B cell (primary cell): ENCODE measurements at regions not wholly inside any gene's neighbourhood (a gene's known extent, or its start where the extent isn't known, plus 50 kb on each side); places are given as distances from the start of the nearest gene placed in this dataset.

Source experiments
- ATAC-seq: fragments of 200-7000 bp; cut with Tn5 transposase; one replicate; pipeline ENCODE4 v1.10.0; 2021; ENCODE audit warnings: low read depth, mild to moderate bottlenecking, moderate number of reproducible peaks, moderate library complexity
- CTCF ChIA-PET: fragments of 350-600 bp; sonication (Branson Sonifier 250); formaldehyde crosslinking; loops from one replicate; lab custom pipeline; 2021; ENCODE audit warnings: antibody characterized with exemption, inconsistent platforms; lab: Charles Lee
- POLR2A ChIA-PET: fragments of 350-600 bp; sonication (Branson Sonifier 250); formaldehyde crosslinking; loops from one replicate; lab custom pipeline; 2021; ENCODE audit warnings: antibody characterized with exemption; lab: Charles Lee
- DNase-seq: peaks from one replicate; pipeline ENCODE4 v3.0.0; 2013
- H2AFZ ChIP-seq: 2 replicates; pipeline ENCODE4 v1.6.1; 2012; ENCODE audit warnings: mild to moderate bottlenecking, low read depth, low read length; ENCODE audit not compliant: insufficient read depth, poor library complexity, severe bottlenecking
- H3K27ac ChIP-seq, 2 donors: 1 replicate in 1 of 2; 2 replicates in 1 of 2; pipeline ENCODE4 v1.5.1; 2012 to 2013; ENCODE audit warnings: low read length in 2 of 2, mild to moderate bottlenecking in 2 of 2, moderate library complexity in 1 of 2
- H3K27me3 ChIP-seq, 4 experiments: fragments of 200-600 bp in 1 of 4; sonication (generic) in 1 of 4; replicated peaks in 1 of 4; 1 replicate in 2 of 4; 2 replicates in 2 of 4; pipeline versions ENCODE4 v1.6.1 to v1.7.0; 2013 to 2016; ENCODE audit warnings: low read length in 3 of 4, mild to moderate bottlenecking in 2 of 4, mixed read lengths in 1 of 4, moderate library complexity in 1 of 4; ENCODE audit not compliant: insufficient read depth in 4 of 4, control insufficient read depth in 3 of 4; ENCODE audit errors: control extremely low read depth in 1 of 4
- H3K36me3 ChIP-seq, 2 experiments: replicated peaks in 1 of 2; 1 replicate in 1 of 2; 2 replicates in 1 of 2; pipeline versions ENCODE4 v1.6.1 to v1.7.1; 2013; ENCODE audit warnings: low read length in 1 of 2; ENCODE audit not compliant: insufficient read depth in 2 of 2, control insufficient read depth in 1 of 2; ENCODE audit errors: control extremely low read depth in 1 of 2, extremely low read depth in 1 of 2
- H3K4me1 ChIP-seq, 2 donors: fragments of 200-600 bp in 1 of 2; sonication (generic) in 1 of 2; 1 replicate in 1 of 2; 2 replicates in 1 of 2; pipeline versions ENCODE4 v1.5.1 to v1.6.1; 2013 to 2017; ENCODE audit warnings: low read length in 2 of 2; ENCODE audit not compliant: control insufficient read depth in 2 of 2, insufficient read depth in 2 of 2
- H3K4me2 ChIP-seq: replicated peaks from 2 replicates; pipeline ENCODE3; 2012; ENCODE audit warnings: mild to moderate bottlenecking, low read depth, low read length; ENCODE audit not compliant: poor library complexity, severe bottlenecking
- H3K4me3 ChIP-seq, 5 experiments: fragments of 200-600 bp in 1 of 5; sonication (generic) in 1 of 5; 1 replicate in 3 of 5; 2 replicates in 2 of 5; pipeline versions ENCODE4 v1.5.1 to v1.7.0; 2011 to 2016; ENCODE audit warnings: low read length in 4 of 5, mild to moderate bottlenecking in 4 of 5, low read depth in 2 of 5, control low read depth in 1 of 5, moderate library complexity in 1 of 5; ENCODE audit not compliant: insufficient read depth in 1 of 5; ENCODE audit errors: control extremely low read depth in 1 of 5, extremely low read depth in 1 of 5
- H3K79me2 ChIP-seq: fragments of 200-600 bp; sonication (generic); one replicate; pipeline ENCODE4 v1.6.0; 2016; ENCODE audit warnings: low read length; ENCODE audit not compliant: control insufficient read depth, insufficient read depth
- H3K9ac ChIP-seq: fragments of 200-600 bp; sonication (generic); 2 replicates; pipeline ENCODE4 v1.6.1; 2017; ENCODE audit warnings: mild to moderate bottlenecking, low read length, moderate library complexity
- H3K9me3 ChIP-seq, 3 donors: one replicate each; pipeline versions ENCODE4 v1.6.1 to v1.7.1; 2013; ENCODE audit warnings: low read length in 2 of 3; ENCODE audit not compliant: control insufficient read depth in 2 of 3, insufficient read depth in 1 of 3; ENCODE audit errors: control extremely low read depth in 1 of 3
- H4K20me1 ChIP-seq: 2 replicates; pipeline ENCODE4 v1.6.0; 2012; ENCODE audit warnings: mild to moderate bottlenecking, low read length; ENCODE audit not compliant: insufficient read depth, control insufficient read depth, poor library complexity, severe bottlenecking
- H3K27ac Mint-ChIP-seq: one replicate; pipeline ENCODE4 v1.8.0; 2021; ENCODE audit warnings: mixed read lengths
- H3K27me3 Mint-ChIP-seq: one replicate; pipeline ENCODE4 v1.8.0; 2021; ENCODE audit warnings: mixed read lengths
- H3K4me1 Mint-ChIP-seq: one replicate; pipeline ENCODE4 v1.8.0; 2021; ENCODE audit warnings: mixed read lengths
- H3K4me3 Mint-ChIP-seq: one replicate; pipeline ENCODE4 v1.8.0; 2021; ENCODE audit warnings: mixed read lengths
- H3K9me3 Mint-ChIP-seq: one replicate; pipeline ENCODE4 v1.8.0; 2022; ENCODE audit warnings: mixed read lengths; ENCODE audit not compliant: insufficient read depth
- EZH2 ChIP-seq: IDR thresholded peaks from 2 replicates; pipeline ENCODE4 v1.6.1; 2012; ENCODE audit warnings: borderline replicate concordance, low read depth, mild to moderate bottlenecking, moderate library complexity, low read length; ENCODE audit not compliant: insufficient read depth, poor library complexity, severe bottlenecking
- WGBS: methylation state at CpG from one replicate; pipeline ENCODE4 v1.1.5; 2013; ENCODE audit warnings: missing lambda C conversion rate; ENCODE audit not compliant: insufficient coverage; 5-methylcytosine and 5-hydroxymethylcytosine counted together
- intact Hi-C: fragments of 100-400 bp; cut with micrococcal nuclease; formaldehyde crosslinking; loops from one replicate; pipeline ENCODE4 v1.10.0; 2022
- TF ChIP-seq, protein P1 (sequence below): fragments of 200-600 bp; IDR thresholded peaks from one replicate; pipeline ENCODE4 v1.8.0; 2022; ENCODE audit warnings: antibody characterized with exemption, mild to moderate bottlenecking

GRCh38 chr2:182605166-182605565 is 110.9 kb upstream of the DNAJC10 start:
- no peak overlapping the region for H3K27ac ChIP-seq
- H3K4me3 ChIP-seq: no peak overlapping the region
- peaks cover 4% of the 10 kb centered on the region for H3K4me1 Mint-ChIP-seq
- no peaks in the 10 kb centered on the region for H3K9me3 Mint-ChIP-seq
- H3K4me3 Mint-ChIP-seq: no peak overlapping the region
- 100% methylated on average over 2 of the region's 4 CpGs for WGBS
- peaks cover 0 to 17% (median 0%) of the 10 kb centered on the region in 3 donors for H3K9me3 ChIP-seq
- H3K27me3 ChIP-seq: no peaks in the 10 kb centered on the region
- H4K20me1 ChIP-seq: no peaks in the 10 kb centered on the region
- no peak for ATAC-seq
- H3K4me1 ChIP-seq: no peaks in the 10 kb centered on the region
- ChIA-PET CTCF (no interaction called here), POLR2A (no interaction called here)
- H3K79me2 ChIP-seq: no peaks in the 10 kb centered on the region
- TF ChIP-seq, protein P1, sequence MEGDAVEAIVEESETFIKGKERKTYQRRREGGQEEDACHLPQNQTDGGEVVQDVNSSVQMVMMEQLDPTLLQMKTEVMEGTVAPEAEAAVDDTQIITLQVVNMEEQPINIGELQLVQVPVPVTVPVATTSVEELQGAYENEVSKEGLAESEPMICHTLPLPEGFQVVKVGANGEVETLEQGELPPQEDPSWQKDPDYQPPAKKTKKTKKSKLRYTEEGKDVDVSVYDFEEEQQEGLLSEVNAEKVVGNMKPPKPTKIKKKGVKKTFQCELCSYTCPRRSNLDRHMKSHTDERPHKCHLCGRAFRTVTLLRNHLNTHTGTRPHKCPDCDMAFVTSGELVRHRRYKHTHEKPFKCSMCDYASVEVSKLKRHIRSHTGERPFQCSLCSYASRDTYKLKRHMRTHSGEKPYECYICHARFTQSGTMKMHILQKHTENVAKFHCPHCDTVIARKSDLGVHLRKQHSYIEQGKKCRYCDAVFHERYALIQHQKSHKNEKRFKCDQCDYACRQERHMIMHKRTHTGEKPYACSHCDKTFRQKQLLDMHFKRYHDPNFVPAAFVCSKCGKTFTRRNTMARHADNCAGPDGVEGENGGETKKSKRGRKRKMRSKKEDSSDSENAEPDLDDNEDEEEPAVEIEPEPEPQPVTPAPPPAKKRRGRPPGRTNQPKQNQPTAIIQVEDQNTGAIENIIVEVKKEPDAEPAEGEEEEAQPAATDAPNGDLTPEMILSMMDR: no peak
- TF ChIP-seq EZH2: no peak
- no peaks in the 10 kb centered on the region for H3K36me3 ChIP-seq
- no peak overlapping the region for H2AFZ ChIP-seq
- H3K27ac Mint-ChIP-seq: no peak overlapping the region
- H3K9ac ChIP-seq: no peak overlapping the region
- H3K4me2 ChIP-seq: no peak overlapping the region
- intact Hi-C loops: no loop called here
- no peak for DNase-seq
- H3K27me3 Mint-ChIP-seq: no peaks in the 10 kb centered on the region

DNA sequence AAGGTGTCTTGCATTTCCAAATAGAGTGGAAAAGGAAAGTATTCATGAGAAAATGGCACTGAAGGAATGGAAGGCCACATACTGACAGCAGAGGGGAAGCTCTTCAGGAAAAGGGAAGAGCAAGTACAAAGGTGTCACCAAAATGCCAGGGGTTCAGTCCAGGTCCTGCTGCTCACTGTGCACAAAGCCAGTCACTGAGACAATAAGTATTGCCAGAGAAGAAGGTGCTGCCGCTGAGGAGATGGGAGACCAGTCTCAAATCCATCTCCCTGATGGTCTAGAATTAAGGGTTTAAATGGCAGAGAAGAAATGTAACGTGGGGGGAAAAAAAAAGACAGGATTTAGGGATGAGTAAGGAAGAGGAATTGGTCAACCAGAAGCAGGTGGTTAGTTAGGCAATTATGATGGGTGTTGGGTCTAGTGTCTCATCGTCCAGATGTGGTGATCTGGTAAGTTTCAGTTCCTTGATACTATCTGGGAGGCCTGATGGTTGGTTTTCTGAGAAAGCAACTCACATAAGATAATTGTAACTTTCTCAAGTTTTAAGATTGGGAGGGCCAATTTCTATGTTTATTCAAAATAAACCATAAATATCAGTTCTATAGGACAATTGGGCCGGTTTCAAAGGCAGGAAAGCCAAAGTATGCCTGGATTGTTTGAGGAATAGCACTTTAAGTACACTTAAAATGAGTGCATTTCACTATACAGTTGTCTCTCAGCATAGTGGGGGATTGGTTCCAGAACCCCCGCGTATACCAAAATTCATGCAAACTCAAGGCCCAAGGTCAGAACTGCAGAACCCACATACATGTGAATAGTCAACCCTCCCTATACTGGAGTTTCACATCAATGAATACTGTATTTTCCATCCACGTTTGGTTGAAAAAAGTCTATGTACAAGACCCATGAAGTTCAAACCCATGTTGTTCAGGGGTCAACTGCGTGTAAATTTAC is 109.1 kb upstream of the DNAJC10 start:
- Histone ChIP-seq H3K27me3 (no peaks in the 10 kb centered on the region), H3K79me2 (no peaks in the 10 kb centered on the region), H3K4me3 (no peak overlapping the region), H3K36me3 (no peaks in the 10 kb centered on the region), H2AFZ (no peak overlapping the region), H4K20me1 (no peaks in the 10 kb centered on the region), H3K9ac (no peak overlapping the region), H3K27ac (no peak overlapping the region), H3K4me2 (no peak overlapping the region), H3K9me3 (peaks cover 0 to 9% (median 0%) of the 10 kb centered on the region in 3 donors), H3K4me1 (no peaks in the 10 kb centered on the region)
- Mint-ChIP-seq H3K4me1 (peaks cover 4% of the 10 kb centered on the region), H3K9me3 (no peaks in the 10 kb centered on the region), H3K27me3 (no peaks in the 10 kb centered on the region), H3K27ac (no peak overlapping the region), H3K4me3 (no peak overlapping the region)
- DNase-seq (no peak), ATAC-seq (no peak)
- TF ChIP-seq, protein P1: no peak
- no peak for TF ChIP-seq EZH2
- intact Hi-C loops: no loop called here
- ChIA-PET POLR2A (no interaction called here), CTCF (no interaction called here)
- WGBS: 75% methylated on average over 2 of the region's 8 CpGs
